Loucy (cell line): ENCODE measurements at regions not wholly inside any gene's neighbourhood (a gene's known extent, or its start where the extent isn't known, plus 50 kb on each side); places are given as distances from the start of the nearest gene placed in this dataset.

Experiments used
- H2AFZ ChIP-seq: fragments of 200-600 bp; sonication (generic); 2 replicates; pipeline ENCODE4 v1.6.0; 2016; ENCODE audit warnings: antibody characterized with exemption, mild to moderate bottlenecking, low read length, moderate library complexity
- H3F3A ChIP-seq: fragments of 200-600 bp; 2 replicates; pipeline ENCODE4 v1.6.0; 2016; ENCODE audit warnings: antibody characterized with exemption, low read depth, mild to moderate bottlenecking
- H3K27me3 ChIP-seq: fragments of 200-600 bp; sonication (generic); 2 replicates; pipeline ENCODE4 v1.6.1; 2014; ENCODE audit warnings: low read length, mild to moderate bottlenecking; ENCODE audit not compliant: insufficient read depth, poor library complexity, severe bottlenecking
- H3K36me3 ChIP-seq: fragments of 200-600 bp; sonication (generic); 2 replicates; pipeline ENCODE4 v1.6.1; 2016; ENCODE audit warnings: low read length; ENCODE audit not compliant: insufficient read depth
- H3K4me1 ChIP-seq: fragments of 200-600 bp; sonication (generic); 2 replicates; pipeline ENCODE4 v1.5.1; 2014; ENCODE audit warnings: low read length, mild to moderate bottlenecking; ENCODE audit not compliant: insufficient read depth, poor library complexity, severe bottlenecking
- H3K4me2 ChIP-seq: fragments of 200-600 bp; sonication (generic); 2 replicates; pipeline ENCODE4 v1.6.0; 2014; ENCODE audit warnings: antibody characterized with exemption, low read length, low read depth, mild to moderate bottlenecking; ENCODE audit not compliant: poor library complexity, severe bottlenecking
- H3K4me3 ChIP-seq: fragments of 200-600 bp; sonication (generic); 2 replicates; pipeline ENCODE4 v1.5.1; 2014; ENCODE audit warnings: low read length, mild to moderate bottlenecking, mixed read lengths; ENCODE audit not compliant: poor library complexity, severe bottlenecking
- H3K79me2 ChIP-seq: fragments of 200-600 bp; sonication (generic); 2 replicates; pipeline ENCODE4 v1.6.1; 2014; ENCODE audit warnings: low read length; ENCODE audit not compliant: insufficient read depth
- H3K9ac ChIP-seq: fragments of 200-600 bp; sonication (generic); 2 replicates; pipeline ENCODE4 v1.6.0; 2014; ENCODE audit warnings: mild to moderate bottlenecking, low read depth, low read length, moderate library complexity; ENCODE audit not compliant: poor library complexity, severe bottlenecking
- H3K9me2 ChIP-seq: fragments of 200-600 bp; sonication (generic); replicated peaks from 2 replicates; pipeline ENCODE4 v1.6.1; 2016; ENCODE audit warnings: low read depth, low read length, mixed read lengths
- H3K9me3 ChIP-seq: fragments of 200-600 bp; sonication (generic); 2 replicates; pipeline ENCODE4 v1.6.1; 2014; ENCODE audit warnings: mild to moderate bottlenecking, antibody characterized with exemption, low read length, low read depth; ENCODE audit not compliant: insufficient read depth
- H4K20me1 ChIP-seq: fragments of 200-600 bp; sonication (generic); 2 replicates; pipeline ENCODE4 v1.6.0; 2014; ENCODE audit warnings: antibody characterized with exemption, low read length, mild to moderate bottlenecking; ENCODE audit not compliant: insufficient read depth, poor library complexity, severe bottlenecking
- EZH2phosphoT487 ChIP-seq: fragments of 200-600 bp; IDR thresholded peaks from 2 replicates; pipeline ENCODE4 v1.6.1; 2018; ENCODE audit warnings: antibody characterized with exemption, mild to moderate bottlenecking, moderate library complexity, borderline replicate concordance
- TF ChIP-seq, protein P1 (sequence below): fragments of 200-600 bp; sonication (generic); conservative IDR thresholded peaks from 2 replicates; pipeline ENCODE4 v1.5.1; 2014; ENCODE audit warnings: mild to moderate bottlenecking, antibody characterized with exemption, low read length

- Histone ChIP-seq H3K4me1 (no peaks in the 10 kb centered on the region), H3K27me3 (no peaks in the 10 kb centered on the region), H2AFZ (no peak overlapping the region), H3K9me3 (no peaks in the 10 kb centered on the region; the same call in 1 of the 2 replicates), H3K79me2 (no peaks in the 10 kb centered on the region), H3K9me2 (no peaks in the 10 kb centered on the region), H4K20me1 (no peaks in the 10 kb centered on the region), H3K4me2 (no peak overlapping the region), H3K4me3 (no peak overlapping the region), H3F3A (0 out of 2 replicates have a peak, but pooled peaks cover 2% of the 10 kb centered on the region), H3K9ac (no peak overlapping the region), H3K36me3 (no peaks in the 10 kb centered on the region)
- TF ChIP-seq, protein P1, sequence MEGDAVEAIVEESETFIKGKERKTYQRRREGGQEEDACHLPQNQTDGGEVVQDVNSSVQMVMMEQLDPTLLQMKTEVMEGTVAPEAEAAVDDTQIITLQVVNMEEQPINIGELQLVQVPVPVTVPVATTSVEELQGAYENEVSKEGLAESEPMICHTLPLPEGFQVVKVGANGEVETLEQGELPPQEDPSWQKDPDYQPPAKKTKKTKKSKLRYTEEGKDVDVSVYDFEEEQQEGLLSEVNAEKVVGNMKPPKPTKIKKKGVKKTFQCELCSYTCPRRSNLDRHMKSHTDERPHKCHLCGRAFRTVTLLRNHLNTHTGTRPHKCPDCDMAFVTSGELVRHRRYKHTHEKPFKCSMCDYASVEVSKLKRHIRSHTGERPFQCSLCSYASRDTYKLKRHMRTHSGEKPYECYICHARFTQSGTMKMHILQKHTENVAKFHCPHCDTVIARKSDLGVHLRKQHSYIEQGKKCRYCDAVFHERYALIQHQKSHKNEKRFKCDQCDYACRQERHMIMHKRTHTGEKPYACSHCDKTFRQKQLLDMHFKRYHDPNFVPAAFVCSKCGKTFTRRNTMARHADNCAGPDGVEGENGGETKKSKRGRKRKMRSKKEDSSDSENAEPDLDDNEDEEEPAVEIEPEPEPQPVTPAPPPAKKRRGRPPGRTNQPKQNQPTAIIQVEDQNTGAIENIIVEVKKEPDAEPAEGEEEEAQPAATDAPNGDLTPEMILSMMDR = peak; percentile 45
- no peak for TF ChIP-seq EZH2phosphoT487
These were observed 265.6 kb downstream of the EBLN2 start for GRCh38 chr3:73327052-73327451.
